WTC11 (cell line): ENCODE measurements at regions not wholly inside any gene's neighbourhood (a gene's known extent, or its start where the extent isn't known, plus 50 kb on each side); places are given as distances from the start of the nearest gene placed in this dataset.

Experiments
- ATAC-seq: fragments of 200-7000 bp; cut with Tn5 transposase; 2 replicates; pipeline ENCODE4 v1.10.0; 2021; ENCODE audit warnings: mild to moderate bottlenecking, moderate library complexity
- CTCF ChIA-PET: fragments of 300-600 bp; sonication (Branson Sonifier 250); formaldehyde crosslinking; loops from one replicate; lab custom pipeline; 2021; ENCODE audit warnings: antibody characterized with exemption; lab: Charles Lee
- POLR2A ChIA-PET: fragments of 350-600 bp; sonication (Branson Sonifier 250); formaldehyde crosslinking; loops from one replicate; lab custom pipeline; 2021; ENCODE audit warnings: antibody characterized with exemption; lab: Charles Lee
- DNase-seq: peaks from one replicate; pipeline ENCODE4 v3.0.0; 2021; ENCODE audit warnings: low spot score
- H3K27ac Mint-ChIP-seq: 2 replicates; pipeline ENCODE4 v1.8.0; 2021; ENCODE audit warnings: mixed read lengths
- H3K27me3 Mint-ChIP-seq: 2 replicates; pipeline ENCODE4 v1.8.0; 2021; ENCODE audit warnings: low read depth, mild to moderate bottlenecking, moderate library complexity, mixed read lengths
- H3K36me3 Mint-ChIP-seq: 2 replicates; pipeline ENCODE4 v1.8.0; 2021; ENCODE audit warnings: mixed read lengths
- H3K4me1 Mint-ChIP-seq: 2 replicates; pipeline ENCODE4 v1.8.0; 2022; ENCODE audit warnings: mixed read lengths
- H3K4me3 Mint-ChIP-seq: 2 replicates; pipeline ENCODE4 v1.8.0; 2021; ENCODE audit warnings: mild to moderate bottlenecking, moderate library complexity, mixed read lengths
- H3K9me3 Mint-ChIP-seq: 2 replicates; pipeline ENCODE4 v1.8.0; 2021; ENCODE audit warnings: mixed read lengths
- EMX1 ChIP-seq: fragments of 250-450 bp; sonication (Bioruptor Pico); IDR thresholded peaks from 2 replicates; pipeline ENCODE4 v1.8.0; 2021; ENCODE audit warnings: mild to moderate bottlenecking
- ETV6 ChIP-seq: sonication (generic); formaldehyde crosslinking; IDR thresholded peaks from 2 replicates; pipeline ENCODE4 v1.8.1; 2022; ENCODE audit warnings: mild to moderate bottlenecking, missing genetic modification reagents
- FOXP1 ChIP-seq: sonication (generic); formaldehyde crosslinking; IDR thresholded peaks from 2 replicates; pipeline ENCODE4 v1.8.0; 2022; ENCODE audit warnings: missing genetic modification reagents, mild to moderate bottlenecking, moderate library complexity, borderline replicate concordance
- GABPB1 ChIP-seq: sonication (generic); formaldehyde crosslinking; IDR thresholded peaks from 2 replicates; pipeline ENCODE4 v1.8.1; 2023; ENCODE audit warnings: mild to moderate bottlenecking, missing genetic modification reagents
- GRHL2 ChIP-seq: fragments of 250-450 bp; sonication (Bioruptor Pico); IDR thresholded peaks from 2 replicates; pipeline ENCODE4 v1.8.0; 2022; ENCODE audit warnings: mild to moderate bottlenecking, moderate library complexity; ENCODE audit not compliant: insufficient replicate concordance, severe bottlenecking
- IRF2 ChIP-seq: sonication (generic); formaldehyde crosslinking; IDR thresholded peaks from 2 replicates; pipeline ENCODE4 v1.8.0; 2022; ENCODE audit warnings: low read depth, missing genetic modification reagents, borderline replicate concordance
- NR2C2 ChIP-seq: sonication (generic); formaldehyde crosslinking; IDR thresholded peaks from 2 replicates; pipeline ENCODE4 v1.8.0; 2022; ENCODE audit warnings: mild to moderate bottlenecking, missing genetic modification reagents
- OVOL2 ChIP-seq: fragments of 250-450 bp; sonication (Bioruptor Pico); IDR thresholded peaks from 2 replicates; pipeline ENCODE4 v1.9.0; 2021; ENCODE audit warnings: mild to moderate bottlenecking, borderline replicate concordance
- SP1 ChIP-seq: sonication (generic); formaldehyde crosslinking; conservative IDR thresholded peaks from 2 replicates; pipeline ENCODE4 v1.8.1; 2022; ENCODE audit warnings: missing genetic modification reagents
- TP53 ChIP-seq: sonication (generic); formaldehyde crosslinking; IDR thresholded peaks from 2 replicates; pipeline ENCODE4 v1.8.1; 2023; ENCODE audit warnings: mild to moderate bottlenecking, missing genetic modification reagents
- TF ChIP-seq, protein P1 (sequence below): sonication (generic); formaldehyde crosslinking; IDR thresholded peaks from 2 replicates; pipeline ENCODE4 v1.8.0; 2022; ENCODE audit warnings: mild to moderate bottlenecking, missing genetic modification reagents
- TF ChIP-seq, protein P2 (sequence below): sonication (generic); formaldehyde crosslinking; IDR thresholded peaks from 2 replicates; pipeline ENCODE4 v1.8.0; 2023; ENCODE audit warnings: mild to moderate bottlenecking, missing genetic modification reagents
- TF ChIP-seq, protein P3 (sequence below): sonication (generic); formaldehyde crosslinking; IDR thresholded peaks from 2 replicates; pipeline ENCODE4 v1.8.0; 2023; ENCODE audit warnings: missing genetic modification reagents
- TF ChIP-seq, protein P4 (sequence below): sonication (generic); formaldehyde crosslinking; conservative IDR thresholded peaks from 2 replicates; pipeline ENCODE4 v1.8.1; 2022; ENCODE audit warnings: mild to moderate bottlenecking, missing genetic modification reagents
- TF ChIP-seq, protein P5 (sequence below): sonication (generic); formaldehyde crosslinking; IDR thresholded peaks from 2 replicates; pipeline ENCODE4 v1.8.1; 2022; ENCODE audit warnings: missing genetic modification reagents, borderline replicate concordance
- TF ChIP-seq, protein P6 (sequence below): sonication (generic); formaldehyde crosslinking; conservative IDR thresholded peaks from 2 replicates; pipeline ENCODE4 v1.8.1; 2023; ENCODE audit warnings: mild to moderate bottlenecking, low read depth, missing genetic modification reagents, moderate library complexity

DNA sequence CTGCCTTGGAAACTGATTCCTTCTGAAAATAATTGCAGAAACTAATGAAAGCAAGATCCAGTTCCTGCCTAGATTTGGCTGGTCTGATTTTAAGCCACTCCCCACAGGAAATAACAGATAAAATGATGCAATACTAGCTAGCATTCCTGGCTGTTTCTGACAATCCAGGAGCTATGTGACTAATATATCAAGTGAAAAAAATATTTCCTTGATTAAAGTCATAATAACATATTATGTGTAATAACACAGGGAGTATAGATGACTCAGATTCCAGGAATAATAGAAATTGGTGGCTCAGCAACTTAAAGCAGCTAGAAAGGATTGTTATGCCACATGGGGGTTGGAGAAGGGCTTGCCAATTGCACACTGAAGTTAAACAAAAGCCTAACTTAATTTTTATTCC lies 182.7 kb upstream of the SALL4 start:
- Mint-ChIP-seq H3K27me3 (no peaks in the 10 kb centered on the region), H3K4me1 (peaks cover 12% of the 10 kb centered on the region), H3K4me3 (no peak overlapping the region), H3K36me3 (0 out of 2 replicates have a peak, but pooled peaks cover 2% of the 10 kb centered on the region), H3K9me3 (no peaks in the 10 kb centered on the region), H3K27ac (peak overlapping the region; percentile 80)
- ChIA-PET CTCF (interaction anchor here (0.6 to 1.4 kb wide), 4 partner anchors 25 to 185 kb away, joined by 3 to 8 read pairs (median 5); no protein-coding TSS in a partner anchor), POLR2A (no interaction called here)
- DNase-seq (no peak), ATAC-seq (peak; percentile 30; the same call in 1 of the 2 replicates)
- TF ChIP-seq NR2C2 (CRISPR knock-in tag) (no peak), GABPB1 (CRISPR knock-in tag) (peak; percentile 97)

DNA sequence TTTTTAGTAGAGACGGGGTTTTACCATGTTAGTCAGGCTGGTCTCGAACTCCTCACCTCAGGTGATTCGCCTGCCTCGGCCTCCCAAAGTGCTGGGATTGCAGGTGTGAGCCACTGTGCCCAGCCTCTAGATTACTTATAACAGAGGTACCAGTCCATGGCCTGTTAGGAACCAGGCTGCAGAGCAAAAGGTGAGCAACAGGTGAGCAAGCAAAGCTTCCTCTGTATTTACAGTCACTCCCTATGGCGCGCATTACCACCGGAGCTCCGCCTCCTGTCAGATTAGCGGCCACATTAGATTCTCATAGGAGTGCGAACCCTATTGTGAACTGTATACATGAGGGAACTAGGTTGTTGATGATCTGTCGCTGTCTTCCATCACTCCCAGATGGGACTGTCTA lies 178.0 kb upstream of the SALL4 start:
- no peak overlapping the region for H3K4me3 Mint-ChIP-seq
- peaks cover 3% of the 10 kb centered on the region; the same call in 1 of the 2 replicates for H3K27me3 Mint-ChIP-seq
- no peak overlapping the region for H3K27ac Mint-ChIP-seq
- ChIA-PET POLR2A (no interaction called here), CTCF (interaction anchor here (0.7 kb wide), 1 partner anchor 45 kb away, joined by 4 read pairs; no protein-coding TSS in a partner anchor)
- peaks cover 17% of the 10 kb centered on the region for H3K9me3 Mint-ChIP-seq
- H3K4me1 Mint-ChIP-seq: peaks cover 6% of the 10 kb centered on the region
- no peak for DNase-seq
- TF ChIP-seq ETV6 (CRISPR knock-in tag) (no peak), SP1 (no peak), GRHL2 (CRISPR knock-in tag) (no peak), EMX1 (CRISPR knock-in tag) (no peak), FOXP1 (no peak)
- TF ChIP-seq, protein P1, sequence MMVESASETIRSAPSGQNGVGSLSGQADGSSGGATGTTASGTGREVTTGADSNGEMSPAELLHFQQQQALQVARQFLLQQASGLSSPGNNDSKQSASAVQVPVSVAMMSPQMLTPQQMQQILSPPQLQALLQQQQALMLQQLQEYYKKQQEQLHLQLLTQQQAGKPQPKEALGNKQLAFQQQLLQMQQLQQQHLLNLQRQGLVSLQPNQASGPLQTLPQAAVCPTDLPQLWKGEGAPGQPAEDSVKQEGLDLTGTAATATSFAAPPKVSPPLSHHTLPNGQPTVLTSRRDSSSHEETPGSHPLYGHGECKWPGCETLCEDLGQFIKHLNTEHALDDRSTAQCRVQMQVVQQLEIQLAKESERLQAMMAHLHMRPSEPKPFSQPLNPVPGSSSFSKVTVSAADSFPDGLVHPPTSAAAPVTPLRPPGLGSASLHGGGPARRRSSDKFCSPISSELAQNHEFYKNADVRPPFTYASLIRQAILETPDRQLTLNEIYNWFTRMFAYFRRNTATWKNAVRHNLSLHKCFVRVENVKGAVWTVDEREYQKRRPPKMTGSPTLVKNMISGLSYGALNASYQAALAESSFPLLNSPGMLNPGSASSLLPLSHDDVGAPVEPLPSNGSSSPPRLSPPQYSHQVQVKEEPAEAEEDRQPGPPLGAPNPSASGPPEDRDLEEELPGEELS (CRISPR knock-in tag): no peak
- TF ChIP-seq, protein P2, sequence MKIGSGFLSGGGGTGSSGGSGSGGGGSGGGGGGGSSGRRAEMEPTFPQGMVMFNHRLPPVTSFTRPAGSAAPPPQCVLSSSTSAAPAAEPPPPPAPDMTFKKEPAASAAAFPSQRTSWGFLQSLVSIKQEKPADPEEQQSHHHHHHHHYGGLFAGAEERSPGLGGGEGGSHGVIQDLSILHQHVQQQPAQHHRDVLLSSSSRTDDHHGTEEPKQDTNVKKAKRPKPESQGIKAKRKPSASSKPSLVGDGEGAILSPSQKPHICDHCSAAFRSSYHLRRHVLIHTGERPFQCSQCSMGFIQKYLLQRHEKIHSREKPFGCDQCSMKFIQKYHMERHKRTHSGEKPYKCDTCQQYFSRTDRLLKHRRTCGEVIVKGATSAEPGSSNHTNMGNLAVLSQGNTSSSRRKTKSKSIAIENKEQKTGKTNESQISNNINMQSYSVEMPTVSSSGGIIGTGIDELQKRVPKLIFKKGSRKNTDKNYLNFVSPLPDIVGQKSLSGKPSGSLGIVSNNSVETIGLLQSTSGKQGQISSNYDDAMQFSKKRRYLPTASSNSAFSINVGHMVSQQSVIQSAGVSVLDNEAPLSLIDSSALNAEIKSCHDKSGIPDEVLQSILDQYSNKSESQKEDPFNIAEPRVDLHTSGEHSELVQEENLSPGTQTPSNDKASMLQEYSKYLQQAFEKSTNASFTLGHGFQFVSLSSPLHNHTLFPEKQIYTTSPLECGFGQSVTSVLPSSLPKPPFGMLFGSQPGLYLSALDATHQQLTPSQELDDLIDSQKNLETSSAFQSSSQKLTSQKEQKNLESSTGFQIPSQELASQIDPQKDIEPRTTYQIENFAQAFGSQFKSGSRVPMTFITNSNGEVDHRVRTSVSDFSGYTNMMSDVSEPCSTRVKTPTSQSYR (CRISPR knock-in tag): no peak
- no peak; the same call in 1 of the 2 replicates for ATAC-seq
- peaks cover 20% of the 10 kb centered on the region for H3K36me3 Mint-ChIP-seq

DNA sequence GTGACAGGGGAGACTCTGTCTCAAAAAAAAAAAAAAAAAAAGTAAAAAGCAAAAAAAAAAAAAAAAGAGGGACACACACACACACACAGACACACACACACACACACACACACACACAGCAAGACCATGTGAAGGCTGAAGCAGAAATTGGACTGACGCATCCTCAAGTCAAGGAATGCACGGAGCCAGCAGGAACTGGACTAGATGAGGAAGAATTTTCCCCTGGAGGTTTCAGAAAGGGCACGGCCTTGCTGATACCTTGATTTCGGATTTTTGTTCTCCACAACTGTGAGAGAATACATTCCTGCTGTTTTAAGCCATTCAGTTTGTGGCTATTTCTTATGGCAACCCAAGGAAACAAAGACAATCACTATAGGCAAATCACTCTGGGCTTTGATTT lies 176.9 kb upstream of the SALL4 start:
- no peak for DNase-seq
- Mint-ChIP-seq H3K27me3 (peaks cover 3% of the 10 kb centered on the region; the same call in 1 of the 2 replicates), H3K36me3 (peaks cover 20% of the 10 kb centered on the region)

More for the DNA sequence above, 176.9 kb upstream of the SALL4 start:
- Mint-ChIP-seq H3K4me3 (no peak overlapping the region), H3K9me3 (peaks cover 17% of the 10 kb centered on the region), H3K27ac (no peak overlapping the region), H3K4me1 (no peaks in the 10 kb centered on the region)
- CTCF ChIA-PET: no interaction called here
- POLR2A ChIA-PET: no interaction called here
- no peak for ATAC-seq
- TF ChIP-seq, protein P3, sequence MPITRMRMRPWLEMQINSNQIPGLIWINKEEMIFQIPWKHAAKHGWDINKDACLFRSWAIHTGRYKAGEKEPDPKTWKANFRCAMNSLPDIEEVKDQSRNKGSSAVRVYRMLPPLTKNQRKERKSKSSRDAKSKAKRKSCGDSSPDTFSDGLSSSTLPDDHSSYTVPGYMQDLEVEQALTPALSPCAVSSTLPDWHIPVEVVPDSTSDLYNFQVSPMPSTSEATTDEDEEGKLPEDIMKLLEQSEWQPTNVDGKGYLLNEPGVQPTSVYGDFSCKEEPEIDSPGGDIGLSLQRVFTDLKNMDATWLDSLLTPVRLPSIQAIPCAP (CRISPR knock-in tag): no peak
- TF ChIP-seq, protein P4, sequence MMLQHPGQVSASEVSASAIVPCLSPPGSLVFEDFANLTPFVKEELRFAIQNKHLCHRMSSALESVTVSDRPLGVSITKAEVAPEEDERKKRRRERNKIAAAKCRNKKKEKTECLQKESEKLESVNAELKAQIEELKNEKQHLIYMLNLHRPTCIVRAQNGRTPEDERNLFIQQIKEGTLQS: no peak
- no peak for TF ChIP-seq OVOL2 (CRISPR knock-in tag)
- TF ChIP-seq, protein P5, sequence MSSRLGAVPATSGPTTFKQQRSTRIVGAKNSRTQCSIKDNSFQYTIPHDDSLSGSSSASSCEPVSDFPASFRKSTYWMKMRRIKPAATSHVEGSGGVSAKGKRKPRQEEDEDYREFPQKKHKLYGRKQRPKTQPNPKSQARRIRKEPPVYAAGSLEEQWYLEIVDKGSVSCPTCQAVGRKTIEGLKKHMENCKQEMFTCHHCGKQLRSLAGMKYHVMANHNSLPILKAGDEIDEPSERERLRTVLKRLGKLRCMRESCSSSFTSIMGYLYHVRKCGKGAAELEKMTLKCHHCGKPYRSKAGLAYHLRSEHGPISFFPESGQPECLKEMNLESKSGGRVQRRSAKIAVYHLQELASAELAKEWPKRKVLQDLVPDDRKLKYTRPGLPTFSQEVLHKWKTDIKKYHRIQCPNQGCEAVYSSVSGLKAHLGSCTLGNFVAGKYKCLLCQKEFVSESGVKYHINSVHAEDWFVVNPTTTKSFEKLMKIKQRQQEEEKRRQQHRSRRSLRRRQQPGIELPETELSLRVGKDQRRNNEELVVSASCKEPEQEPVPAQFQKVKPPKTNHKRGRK (CRISPR knock-in tag): no peak
- TF ChIP-seq, protein P6, sequence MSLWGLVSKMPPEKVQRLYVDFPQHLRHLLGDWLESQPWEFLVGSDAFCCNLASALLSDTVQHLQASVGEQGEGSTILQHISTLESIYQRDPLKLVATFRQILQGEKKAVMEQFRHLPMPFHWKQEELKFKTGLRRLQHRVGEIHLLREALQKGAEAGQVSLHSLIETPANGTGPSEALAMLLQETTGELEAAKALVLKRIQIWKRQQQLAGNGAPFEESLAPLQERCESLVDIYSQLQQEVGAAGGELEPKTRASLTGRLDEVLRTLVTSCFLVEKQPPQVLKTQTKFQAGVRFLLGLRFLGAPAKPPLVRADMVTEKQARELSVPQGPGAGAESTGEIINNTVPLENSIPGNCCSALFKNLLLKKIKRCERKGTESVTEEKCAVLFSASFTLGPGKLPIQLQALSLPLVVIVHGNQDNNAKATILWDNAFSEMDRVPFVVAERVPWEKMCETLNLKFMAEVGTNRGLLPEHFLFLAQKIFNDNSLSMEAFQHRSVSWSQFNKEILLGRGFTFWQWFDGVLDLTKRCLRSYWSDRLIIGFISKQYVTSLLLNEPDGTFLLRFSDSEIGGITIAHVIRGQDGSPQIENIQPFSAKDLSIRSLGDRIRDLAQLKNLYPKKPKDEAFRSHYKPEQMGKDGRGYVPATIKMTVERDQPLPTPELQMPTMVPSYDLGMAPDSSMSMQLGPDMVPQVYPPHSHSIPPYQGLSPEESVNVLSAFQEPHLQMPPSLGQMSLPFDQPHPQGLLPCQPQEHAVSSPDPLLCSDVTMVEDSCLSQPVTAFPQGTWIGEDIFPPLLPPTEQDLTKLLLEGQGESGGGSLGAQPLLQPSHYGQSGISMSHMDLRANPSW (CRISPR knock-in tag): no peak
- no peak for TF ChIP-seq SP1
- no peak for TF ChIP-seq IRF2
- TF ChIP-seq TP53 (CRISPR knock-in tag): no peak
